Jurkat, Clone E6-1 (cell line): ENCODE measurements at regions not wholly inside any gene's neighbourhood (a gene's known extent, or its start where the extent isn't known, plus 50 kb on each side); places are given as distances from the start of the nearest gene placed in this dataset.
"Not testable (repeated sequence)": the region's sequence is repeated elsewhere in the genome, so short reads cannot be mapped to it uniquely, and the experiment has no call there.

Source experiments
- DNase-seq: peaks from one replicate; pipeline ENCODE4 v3.0.0-alpha.2; 2011; ENCODE audit warnings: low read depth, low spot score
- H3K4me3 ChIP-seq: 2 replicates; pipeline ENCODE4 v1.5.1; 2011; ENCODE audit warnings: mild to moderate bottlenecking, low read length, control low read depth, moderate library complexity

DNA sequence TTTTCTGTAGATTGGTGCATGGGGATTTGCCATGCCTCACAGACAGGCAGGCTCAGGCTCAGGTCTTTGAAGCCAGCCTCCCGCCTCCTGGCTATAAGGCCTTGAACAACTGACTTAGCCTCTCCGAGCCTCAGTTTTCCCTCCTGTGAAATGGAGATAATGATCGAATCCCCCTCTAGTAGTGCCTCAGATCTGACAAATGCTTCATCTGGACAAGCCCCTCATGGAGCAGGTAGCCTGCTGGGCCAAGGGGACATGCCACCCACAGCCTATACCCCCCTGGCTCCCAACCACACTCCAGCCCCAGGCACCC lies 68.1 kb upstream of the LCTL start:
- DNase-seq, result no peak
- no peak overlapping the region for H3K4me3 ChIP-seq

DNA sequence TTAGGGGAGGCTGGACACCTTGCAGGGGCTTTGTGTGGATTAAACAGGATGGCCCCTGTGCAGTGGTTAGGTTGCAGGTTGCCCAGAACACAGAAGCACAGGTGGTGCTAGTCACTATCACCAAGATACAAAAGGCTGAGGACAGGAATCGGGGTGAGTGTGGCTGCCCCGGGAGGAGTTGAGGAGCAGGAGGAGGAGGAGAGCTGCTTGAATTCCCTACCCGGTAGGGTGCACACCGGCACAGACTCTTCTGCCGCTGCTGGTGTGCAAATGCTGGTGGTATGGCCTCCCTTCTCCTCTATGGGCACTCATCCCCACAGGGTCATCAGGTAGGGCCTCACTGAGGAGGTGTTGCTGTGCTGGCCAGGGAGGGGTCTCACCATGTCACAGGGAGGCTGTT lies 67.5 kb upstream of the SMAD6 start:
- DNase-seq, result no peak
- no peak overlapping the region for H3K4me3 ChIP-seq

DNA sequence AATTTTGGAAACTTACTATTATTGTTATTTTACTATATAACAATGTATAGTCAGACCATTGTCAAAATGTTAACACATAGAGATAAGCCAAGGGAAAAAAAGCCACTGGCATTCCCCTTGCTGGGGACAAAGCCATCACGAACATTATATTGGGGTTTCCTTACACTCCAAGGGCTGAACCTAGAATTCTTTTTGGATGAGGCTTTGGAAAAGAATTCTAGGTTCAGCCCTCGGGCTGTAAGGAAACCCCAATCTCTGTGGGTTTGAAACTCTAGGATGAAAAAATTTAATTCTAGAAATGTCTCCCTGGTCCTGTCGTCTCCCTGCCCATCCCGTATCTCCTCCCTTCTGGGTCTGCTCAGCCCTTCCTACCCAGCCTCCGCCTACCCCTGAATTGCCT lies 67.0 kb upstream of the SMAD6 start:
- H3K4me3 ChIP-seq, result no peak overlapping the region
- DNase-seq, result no peak

DNA sequence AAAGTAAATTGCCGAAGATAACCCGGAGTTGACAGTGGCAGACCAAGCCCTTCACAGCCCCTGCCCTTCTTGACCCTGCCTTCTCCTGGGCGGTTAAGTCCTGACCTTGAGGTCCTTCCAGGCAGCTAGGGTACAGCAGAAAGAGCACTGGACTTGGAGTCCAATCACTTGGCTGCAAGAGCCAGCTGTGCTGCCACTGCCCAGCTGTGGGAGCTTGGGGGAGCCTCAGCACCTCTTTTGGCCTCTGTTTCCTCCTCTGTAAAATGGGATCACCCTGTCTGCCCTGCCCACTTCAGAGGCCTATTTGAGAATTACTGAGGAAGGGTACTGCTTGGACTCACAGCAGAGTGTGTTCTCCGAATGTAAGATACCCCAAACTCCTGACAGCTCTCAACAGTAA lies 66.2 kb upstream of the SMAD6 start:
- DNase-seq, result no peak
- H3K4me3 ChIP-seq, result no peak overlapping the region

DNA sequence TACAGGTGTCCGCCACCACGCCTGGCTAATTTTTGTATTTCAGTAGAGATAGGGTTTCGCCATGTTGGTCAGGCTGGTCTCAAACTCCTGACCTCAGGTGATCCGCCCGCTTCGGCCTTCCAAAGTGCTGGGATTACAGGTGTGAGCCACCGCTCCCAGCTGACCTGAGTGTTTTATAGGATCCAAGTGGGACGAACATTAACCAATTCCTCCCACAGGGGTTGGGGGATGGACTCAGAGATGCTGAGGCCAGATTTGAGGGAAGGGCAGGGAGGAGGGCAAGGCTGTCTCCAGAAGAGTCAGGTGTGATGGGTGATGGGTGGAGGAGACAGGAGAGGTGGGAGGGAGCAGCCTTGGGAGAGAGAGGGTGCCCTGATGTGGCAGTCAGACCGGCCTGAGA lies 65.0 kb upstream of the SMAD6 start:
- DNase-seq, H3K4me3 ChIP-seq: not testable (repeated sequence)

DNA sequence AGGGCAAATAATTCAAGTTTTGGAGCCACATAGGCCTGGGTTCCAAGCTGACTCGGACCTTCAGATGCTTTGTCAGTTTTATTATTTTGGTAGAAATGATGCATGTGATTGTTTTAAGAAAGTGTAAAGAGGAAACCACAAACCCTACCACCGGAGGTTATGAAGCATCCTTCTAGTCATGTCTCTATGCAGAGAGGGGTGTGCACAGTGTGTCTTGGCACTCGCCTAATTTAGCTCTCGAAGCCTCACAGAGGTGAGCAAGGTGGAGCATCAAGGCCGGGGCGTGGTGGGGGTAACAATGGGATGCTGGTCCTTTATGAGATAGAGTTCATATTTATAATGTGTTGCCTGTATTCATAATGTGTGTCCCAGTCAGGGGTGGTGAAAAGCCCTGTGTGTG lies 63.7 kb upstream of the SMAD6 start:
- no peak overlapping the region for H3K4me3 ChIP-seq
- DNase-seq, result peak; percentile 33

DNA sequence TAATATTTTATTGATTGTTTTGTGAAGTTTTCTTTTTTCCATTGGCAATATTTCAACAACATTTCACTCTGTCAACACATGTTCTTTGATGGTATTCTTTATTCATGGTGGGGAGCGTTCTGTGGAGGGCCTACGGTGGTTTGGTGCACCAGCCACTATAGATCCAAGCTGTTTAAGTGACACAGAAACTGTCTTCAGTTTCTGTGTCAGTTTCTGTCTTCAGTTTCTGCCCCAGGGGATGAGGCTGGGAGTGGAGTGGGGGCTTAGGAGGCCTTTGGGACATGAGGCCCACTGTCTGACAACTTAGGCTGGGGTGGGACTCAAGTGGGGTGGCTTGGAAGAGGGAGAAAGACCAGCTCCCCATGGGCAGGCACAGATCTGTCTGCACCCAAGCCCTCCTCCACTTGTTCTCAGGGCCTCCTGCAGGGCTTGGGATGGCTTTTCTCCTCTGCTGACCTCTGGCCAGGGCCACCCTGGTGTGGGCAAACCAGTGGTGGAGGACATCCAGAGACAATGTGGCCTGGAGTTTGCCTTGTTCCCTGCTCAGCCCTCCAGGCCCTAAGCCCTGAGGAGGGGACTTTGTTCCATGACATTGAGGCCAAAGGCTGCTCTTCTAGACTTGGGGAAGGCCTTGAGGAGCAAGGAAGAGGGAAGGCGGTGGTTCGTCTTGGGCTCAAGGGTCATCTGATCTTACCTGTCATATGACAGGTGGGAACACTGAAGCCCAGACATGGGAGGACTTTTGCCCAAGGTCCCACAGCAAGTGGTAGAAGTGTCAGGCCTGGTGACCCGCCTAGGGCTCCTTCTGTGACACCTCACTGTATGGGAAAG lies 60.3 kb upstream of the SMAD6 start:
- no peak overlapping the region for H3K4me3 ChIP-seq
- DNase-seq, result no peak

DNA sequence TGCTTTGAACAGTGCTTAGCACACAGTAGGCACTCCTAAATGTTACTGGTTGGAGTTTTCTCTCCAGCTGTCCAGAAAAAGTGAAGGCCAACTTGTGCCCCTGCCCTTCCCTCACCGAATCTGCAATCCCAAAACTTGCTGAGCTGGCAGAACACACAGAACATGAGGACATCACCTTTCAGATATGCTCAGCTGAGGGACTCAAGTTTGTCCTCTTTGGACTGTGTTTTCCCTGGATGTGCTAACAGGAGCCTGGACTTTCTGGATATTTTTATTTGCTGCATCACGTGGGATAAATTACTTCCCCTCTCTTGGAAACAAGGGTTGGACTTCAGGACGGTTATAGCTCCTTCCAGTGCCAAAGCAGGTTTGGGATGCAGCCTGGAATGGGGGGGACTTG lies 59.5 kb upstream of the SMAD6 start:
- no peak overlapping the region for H3K4me3 ChIP-seq
- DNase-seq, result no peak

DNA sequence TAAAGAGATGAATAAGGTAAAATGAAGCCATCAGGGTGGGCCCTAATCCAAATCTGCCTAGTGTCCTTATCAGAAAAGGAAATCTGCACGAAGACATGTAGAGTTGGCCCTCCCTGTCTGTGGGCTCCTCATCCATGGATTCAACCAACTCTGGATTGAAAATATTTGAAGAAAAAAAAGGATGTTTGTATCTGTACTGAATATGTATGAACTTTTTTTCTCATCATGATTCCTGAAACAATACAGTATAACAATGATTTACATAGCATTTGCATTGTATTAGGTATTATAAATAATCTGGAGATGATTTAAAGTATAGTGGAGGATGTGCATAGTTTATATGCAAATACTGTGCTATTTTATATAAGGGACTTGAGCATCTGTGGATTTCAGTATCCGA lies 59.0 kb upstream of the SMAD6 start:
- DNase-seq, result no peak
- H3K4me3 ChIP-seq, result no peak overlapping the region

DNA sequence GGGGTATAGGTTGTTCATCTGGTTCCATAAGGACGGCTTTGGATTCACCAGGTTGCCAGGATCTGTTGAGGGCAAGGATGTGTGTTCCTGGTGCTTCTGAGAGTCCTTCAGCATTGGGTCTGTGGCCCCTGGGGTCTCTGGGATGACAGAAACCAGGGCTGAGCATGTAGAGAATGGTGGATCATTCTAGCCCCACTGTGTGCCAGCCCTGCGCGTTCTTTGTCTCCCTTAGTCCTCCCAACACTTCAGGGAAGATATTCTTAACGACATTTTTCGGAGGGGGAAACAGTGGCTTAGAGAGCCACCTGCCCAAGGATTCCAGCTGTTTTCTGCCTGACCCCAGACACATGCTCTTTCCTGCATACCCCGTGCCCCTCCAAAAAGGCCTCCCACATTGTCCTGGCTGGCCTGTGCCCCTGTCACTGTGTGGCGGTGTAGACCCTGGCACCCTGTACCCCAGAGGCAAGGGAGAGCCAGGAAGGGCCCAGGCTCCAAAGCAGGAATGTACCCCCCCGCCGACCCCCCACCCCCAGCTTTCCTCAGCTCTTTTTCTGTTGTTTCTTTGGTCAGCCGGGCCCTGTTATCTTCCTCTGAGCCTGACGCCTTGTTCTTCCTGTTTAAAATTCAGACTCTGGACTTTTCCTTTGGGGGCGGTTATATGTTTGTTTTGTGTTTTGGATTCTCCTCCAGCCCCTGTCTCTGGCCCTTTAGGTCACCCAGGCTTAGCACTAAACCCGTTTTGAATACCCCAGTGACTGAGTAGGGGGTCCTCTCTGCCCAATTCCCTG lies 57.8 kb upstream of the SMAD6 start:
- no peak overlapping the region for H3K4me3 ChIP-seq
- no peak for DNase-seq

DNA sequence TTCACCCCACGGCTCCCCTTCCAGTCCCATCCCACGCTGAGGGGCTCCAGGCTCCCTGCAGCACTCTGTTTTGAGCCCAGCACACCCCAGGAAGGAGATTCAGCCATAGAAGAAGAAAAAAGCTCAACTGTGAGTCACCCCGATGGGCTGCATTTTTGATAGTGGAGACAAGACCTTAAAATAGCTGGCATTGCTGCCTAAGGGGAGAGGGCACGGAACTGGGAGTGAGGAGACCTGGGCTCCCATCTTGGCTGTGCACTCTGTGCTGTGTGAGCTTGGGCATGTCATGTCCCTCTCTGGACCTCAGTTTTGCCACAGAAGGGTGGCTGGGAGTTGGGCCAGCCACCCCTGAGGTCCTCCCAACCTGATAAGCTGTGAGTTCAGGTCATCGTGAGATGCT lies 57.2 kb upstream of the SMAD6 start:
- DNase-seq, result no peak
- no peak overlapping the region for H3K4me3 ChIP-seq

DNA sequence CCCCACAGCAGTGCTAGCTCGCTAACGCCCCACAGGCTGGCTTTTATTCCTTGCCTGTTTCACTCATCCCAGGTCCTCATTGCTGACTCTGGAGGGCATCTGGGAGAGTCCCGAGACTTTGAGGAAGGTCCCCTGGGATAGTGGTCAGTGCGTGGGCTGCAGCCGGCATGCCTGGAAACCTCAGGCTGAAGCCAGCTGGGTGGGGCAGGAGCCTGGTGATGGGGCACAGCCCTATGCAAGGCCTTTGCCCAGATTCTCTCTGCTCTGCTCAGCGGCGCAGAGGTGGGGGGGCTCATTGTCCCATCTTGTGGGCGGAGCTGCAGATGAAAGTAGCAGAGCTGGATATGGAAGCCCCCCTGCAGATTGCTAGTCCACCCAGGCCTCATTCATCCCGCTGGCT lies 55.7 kb upstream of the SMAD6 start:
- H3K4me3 ChIP-seq, result no peak overlapping the region
- DNase-seq, result no peak

DNA sequence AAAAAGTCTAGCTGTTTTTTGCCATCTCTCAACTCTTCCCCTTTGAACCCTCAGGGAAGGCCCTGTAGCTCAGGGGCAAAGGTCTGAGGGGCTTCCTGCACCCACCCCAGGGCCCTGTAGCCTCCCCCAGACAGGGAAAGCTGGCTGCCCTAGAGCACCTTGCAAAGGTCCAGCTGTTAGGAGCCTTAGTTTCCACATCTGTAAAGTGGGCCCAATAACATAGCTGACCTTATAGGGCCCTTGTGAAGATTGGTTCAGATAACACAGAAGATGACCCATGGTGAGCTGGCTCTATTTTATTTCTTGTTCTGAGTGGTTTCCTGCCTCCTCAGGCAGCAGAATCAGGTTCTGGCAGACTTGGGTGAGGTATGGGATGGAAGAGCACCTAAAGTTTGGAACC lies 55.2 kb upstream of the SMAD6 start:
- H3K4me3 ChIP-seq, result no peak overlapping the region
- no peak for DNase-seq

DNA sequence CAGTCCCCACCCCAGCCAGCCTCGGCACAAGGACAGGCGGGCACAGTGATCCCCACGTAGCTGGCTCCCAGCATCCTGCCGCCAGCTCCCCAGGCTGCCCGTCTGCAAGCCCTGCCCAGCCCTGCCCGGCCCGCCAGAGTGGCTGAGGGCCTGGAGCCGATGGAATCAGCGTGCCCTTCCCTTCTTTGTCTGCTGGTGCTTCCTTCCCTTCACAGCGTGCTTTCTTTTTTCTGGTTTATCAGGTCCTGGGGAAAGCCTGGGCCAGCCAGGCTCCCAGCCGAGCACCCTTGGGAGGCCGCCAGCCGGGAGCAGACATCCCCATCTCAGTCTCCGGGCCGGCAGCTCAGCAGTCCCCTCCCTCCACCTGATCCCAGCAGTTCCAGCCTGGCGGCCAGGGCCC lies 54.7 kb upstream of the SMAD6 start:
- no peak for DNase-seq
- H3K4me3 ChIP-seq, result no peak overlapping the region

DNA sequence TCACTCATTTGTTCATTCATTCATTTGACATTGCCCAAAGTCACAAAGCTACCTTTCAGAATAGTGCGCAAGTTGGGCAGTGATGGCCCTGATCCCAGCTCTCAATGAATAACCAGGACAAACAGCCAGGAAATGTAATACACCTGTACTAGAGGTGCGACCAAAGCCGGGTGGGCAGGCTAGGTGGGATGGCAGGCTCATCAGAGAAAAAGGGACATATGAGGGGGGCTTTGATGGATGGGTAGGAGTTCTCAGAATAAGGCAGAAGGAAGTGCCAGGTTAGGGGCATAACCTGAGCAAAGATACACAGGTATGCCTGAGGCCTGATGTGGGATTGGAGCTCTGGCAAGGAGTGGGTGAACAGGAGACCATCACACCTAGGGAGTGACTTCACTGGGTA lies 53.4 kb upstream of the SMAD6 start:
- no peak overlapping the region for H3K4me3 ChIP-seq
- DNase-seq, result no peak

DNA sequence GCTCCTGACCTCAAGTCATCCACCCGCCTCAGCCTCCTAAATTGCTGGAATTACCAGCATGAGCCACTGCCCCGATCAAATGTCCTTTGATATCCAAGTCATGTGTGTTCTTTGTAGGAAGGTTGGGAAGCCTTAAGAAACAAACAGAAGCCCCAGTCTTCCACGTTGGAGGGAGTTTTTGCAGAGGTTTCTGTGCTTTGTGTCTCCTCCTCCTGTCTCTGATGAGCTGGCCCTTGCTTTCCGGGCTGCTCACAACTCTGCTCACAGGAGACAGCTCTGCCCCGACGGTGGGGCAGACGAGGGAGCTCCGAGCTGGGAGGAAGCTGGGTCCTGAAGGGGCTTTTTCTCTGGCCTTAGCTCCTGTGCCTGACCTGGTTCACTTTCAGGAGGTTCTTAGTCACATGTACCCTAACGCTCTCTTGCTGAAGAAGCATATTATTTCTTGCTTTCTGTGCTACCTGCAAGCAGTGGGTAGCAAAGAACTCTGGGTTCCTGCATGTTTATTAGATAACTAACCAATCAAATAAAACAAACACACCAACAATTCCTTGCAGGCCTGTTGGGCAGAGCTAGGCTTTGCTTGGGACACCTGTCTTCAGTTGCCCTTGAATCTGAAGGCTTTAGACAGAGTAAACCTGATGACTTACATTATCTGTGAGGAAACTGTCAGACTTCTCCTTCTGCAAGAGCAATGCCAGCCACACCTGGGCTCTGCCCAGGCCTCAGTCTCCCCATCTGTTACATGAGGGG lies 52.6 kb upstream of the SMAD6 start:
- H3K4me3 ChIP-seq, result no peak overlapping the region
- no peak for DNase-seq

DNA sequence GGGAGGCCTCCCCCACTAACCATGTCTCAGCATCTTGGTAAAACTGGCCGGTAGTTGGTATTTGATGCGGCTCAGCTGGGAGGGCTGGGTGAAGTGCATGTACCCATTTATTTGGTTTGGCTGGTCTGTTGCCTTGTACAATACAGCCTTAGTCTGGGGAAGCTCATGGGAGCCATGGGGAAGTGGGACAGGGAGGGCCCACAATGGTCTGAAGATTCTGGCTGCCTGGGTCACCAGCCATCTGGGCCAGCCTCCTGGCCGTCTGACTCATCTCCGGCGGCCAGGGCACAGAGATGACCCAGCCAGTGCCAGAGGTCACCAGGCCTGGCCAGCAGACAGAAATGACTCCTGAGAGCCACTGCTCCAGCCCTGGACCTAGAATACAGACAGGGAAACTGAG lies 51.6 kb upstream of the SMAD6 start:
- no peak for DNase-seq

DNA sequence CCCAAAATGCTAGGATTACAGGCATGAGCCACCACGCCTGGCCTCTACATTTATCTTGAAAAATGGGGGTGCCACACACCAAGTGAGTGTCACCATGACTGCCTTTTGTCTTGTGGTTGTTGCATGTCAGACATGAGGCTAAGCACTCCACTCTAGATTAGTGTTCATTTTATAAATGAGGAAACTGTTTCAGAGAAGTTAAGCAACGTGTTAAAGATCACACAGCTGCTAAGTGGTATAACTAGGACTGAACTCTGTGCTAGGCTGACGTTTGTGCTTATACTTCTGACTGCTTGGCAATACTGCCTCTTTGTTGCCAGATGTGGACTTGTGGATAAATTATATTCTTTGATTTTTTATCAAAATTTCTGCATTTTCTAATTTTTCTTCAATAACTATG lies 50.8 kb upstream of the SMAD6 start:
- H3K4me3 ChIP-seq, result no peak overlapping the region
- DNase-seq, result no peak

More for the DNA sequence above, 51.6 kb upstream of the SMAD6 start:
- no peak overlapping the region for H3K4me3 ChIP-seq

DNA sequence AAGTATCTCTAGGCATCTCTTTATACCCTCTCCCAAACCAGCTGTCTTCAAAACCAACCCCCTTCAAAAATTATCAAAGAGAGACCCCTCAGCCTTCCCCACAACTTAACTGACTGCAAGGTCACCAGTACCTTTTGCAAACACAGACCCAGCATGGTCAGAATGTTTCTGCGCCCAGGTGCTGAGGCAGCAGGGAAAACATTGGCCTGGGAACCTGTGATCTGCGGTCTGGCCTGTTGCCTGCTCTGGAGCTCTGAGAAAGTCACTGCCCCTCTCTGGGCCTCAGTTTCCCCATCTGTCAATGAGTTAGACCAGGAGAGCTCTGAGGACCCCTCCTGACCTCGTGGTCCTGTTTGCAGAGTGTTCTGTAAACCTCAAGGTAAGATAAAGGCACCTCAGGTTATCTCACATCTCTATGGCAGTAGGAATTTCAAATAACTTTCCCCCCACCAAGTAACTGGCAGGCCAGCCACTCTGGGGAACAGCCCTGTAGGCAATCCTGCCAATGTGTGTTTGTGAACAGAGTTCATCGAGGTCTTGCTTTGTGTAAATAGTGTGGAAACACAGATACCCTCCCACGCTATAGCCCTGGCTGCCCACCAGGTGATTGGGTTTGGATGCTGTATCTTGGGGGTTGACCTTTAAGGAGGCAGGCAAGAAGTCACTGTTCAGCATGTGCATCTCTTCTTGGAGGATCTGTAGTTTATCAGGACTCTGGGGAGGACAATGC lies 50.0 kb upstream of the SMAD6 start:
- DNase-seq, result no peak
- no peak overlapping the region for H3K4me3 ChIP-seq
